ENCODE measurements at regions not wholly inside any gene's neighbourhood (a gene's known extent, or its start where the extent isn't known, plus 50 kb on each side); places are given as distances from the start of the nearest gene placed in this dataset.

GRCh38 chr6:77979204-77979603 lies 326.4 kb downstream of the MEI4 start:
- no peak for DNase-seq (ENCODE audit: low spot score)

DNA sequence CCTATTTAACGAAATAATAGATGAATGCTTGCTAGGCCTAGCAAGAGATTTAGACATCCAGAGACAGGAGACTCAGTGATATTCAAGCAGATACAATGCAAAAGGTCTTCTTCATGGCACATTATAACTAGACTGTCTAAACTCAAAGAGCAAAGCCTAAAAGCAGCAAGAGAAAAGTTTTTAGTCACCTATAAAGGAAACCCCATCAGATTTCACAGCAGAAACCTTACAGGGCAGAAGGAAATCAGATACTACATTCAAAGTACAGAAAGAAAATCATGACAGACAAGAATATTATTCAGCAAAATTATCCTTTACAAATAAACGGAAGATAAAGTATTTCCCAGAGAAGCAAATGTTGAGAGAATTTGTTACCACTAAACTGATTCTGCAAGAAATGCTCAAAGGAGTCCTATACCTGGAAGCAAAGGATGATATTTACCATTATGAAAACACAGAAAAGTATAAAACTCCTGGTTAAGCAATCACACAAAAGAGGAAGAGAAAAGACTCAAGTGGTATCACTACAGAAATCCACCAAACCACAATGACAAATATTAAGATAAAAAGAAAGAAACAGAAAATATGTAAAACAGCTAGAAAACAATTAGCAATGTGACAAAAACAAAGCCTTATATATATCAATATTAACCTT lies 333.7 kb downstream of the MEI4 start:
- DNase-seq (ENCODE audit: low spot score), result no peak

DNA sequence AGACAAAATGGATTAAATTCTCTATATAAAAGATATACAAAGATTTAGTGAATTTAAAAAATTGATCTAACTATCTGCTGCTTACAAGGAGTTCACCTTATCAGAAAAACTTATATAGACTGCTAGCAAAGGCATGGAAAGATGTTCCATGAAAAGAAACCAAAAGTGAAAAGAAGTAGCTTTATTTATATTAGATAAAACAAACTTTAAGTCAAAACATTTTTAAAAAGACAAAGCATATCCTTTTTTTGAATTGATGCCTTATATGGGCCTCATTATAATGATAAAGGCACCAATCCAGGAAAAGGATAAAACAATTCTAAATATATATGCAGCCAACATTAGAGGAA lies 334.2 kb downstream of the MEI4 start:
- DNase-seq (ENCODE audit: low spot score), result no peak

- no peak for DNase-seq (ENCODE audit: low spot score)
These were observed 357.3 kb downstream of the MEI4 start for GRCh38 chr6:78010130-78010529.

DNA sequence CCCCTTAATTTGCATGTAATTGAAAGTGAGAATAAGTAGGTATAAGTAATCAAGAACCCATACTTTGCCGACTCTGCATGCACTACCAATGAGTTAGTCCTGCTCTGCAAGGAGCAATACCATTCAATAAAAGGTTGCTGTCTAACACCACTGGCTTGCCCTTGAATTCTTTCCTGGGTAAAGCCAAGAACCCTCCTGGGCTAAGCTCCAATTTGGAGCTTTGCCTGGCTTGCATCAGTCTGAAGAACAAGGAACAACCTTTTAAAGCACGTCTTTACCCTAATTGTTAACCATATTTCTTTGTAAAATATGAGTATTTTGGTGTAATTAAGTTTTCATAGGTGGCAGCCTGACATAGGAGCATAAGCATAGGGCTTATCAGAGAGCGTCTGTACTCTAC lies 367.7 kb downstream of the MEI4 start:
- DNase-seq (ENCODE audit: low spot score), result no peak

DNA sequence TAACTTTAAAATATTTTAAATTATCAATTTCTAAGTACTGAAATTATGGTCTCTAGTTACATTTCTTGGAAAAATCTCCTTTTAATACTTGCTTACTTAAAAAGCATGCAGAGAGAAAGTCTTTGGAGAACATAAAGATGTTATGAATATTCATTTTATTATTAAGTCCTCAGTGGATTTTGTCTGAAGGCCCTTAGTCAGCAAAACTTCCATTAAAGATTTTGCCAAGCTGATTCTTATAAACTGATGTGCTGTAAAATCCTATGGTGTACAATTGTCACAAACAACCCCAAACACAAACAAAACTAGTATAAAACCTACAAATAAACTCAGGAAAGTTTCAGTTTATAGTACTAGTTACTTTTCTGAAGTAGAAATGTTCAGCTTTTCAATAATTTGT lies 372.7 kb downstream of the MEI4 start:
- no peak for DNase-seq (ENCODE audit: low spot score)

GRCh38 chr6:78031228-78031627 lies 378.4 kb downstream of the MEI4 start:
- DNase-seq (ENCODE audit: low spot score), result no peak

GRCh38 chr6:78059171-78059570 lies 406.3 kb downstream of the MEI4 start:
- no peak for DNase-seq (ENCODE audit: low spot score)

GRCh38 chr6:78062993-78063392 lies 410.2 kb downstream of the MEI4 start:
- no peak for DNase-seq (ENCODE audit: low spot score)

GRCh38 chr6:78076371-78076770 lies 423.5 kb downstream of the MEI4 start:
- DNase-seq (ENCODE audit: low spot score), result no peak

DNA sequence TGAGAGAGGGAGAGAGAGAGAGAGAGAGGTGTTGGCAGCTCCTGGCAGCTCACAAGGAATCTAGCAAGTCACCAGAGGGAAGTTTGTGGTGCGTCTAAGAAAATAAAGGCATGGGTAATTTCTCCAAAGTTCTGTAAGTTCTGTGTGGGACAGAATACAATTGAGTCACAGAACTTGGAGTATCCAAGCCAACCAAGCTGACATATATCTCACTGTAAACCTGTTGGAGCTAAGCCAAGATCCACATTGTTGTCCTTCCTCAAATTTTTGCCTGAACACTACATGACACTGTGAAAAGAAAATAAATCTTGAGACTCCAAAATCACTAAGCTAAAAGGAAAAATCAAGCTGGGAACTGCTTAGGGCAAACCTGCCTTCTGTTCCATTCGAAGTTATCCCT lies 436.7 kb downstream of the MEI4 start:
- no peak for DNase-seq (ENCODE audit: low spot score)

DNA sequence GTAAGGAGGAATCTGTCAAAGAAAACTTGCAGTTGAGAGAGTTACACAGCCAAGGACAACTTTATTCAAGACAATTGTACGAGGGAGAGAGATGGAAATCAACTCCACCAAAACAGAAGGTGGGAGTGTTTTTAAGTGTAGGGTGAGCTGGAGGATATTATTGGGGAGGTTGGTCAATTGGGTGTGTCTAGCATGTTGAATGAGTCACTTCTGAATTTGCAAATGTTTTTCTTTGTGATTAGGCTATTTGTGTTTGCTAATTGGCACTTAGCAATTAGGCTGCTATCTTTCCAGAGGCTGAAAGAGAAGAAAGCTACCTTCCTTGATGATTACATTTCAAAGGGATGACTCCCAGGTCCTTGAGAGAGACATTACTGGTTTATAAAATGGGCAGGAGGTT lies 441.1 kb downstream of the MEI4 start:
- no peak for DNase-seq (ENCODE audit: low spot score)

DNA sequence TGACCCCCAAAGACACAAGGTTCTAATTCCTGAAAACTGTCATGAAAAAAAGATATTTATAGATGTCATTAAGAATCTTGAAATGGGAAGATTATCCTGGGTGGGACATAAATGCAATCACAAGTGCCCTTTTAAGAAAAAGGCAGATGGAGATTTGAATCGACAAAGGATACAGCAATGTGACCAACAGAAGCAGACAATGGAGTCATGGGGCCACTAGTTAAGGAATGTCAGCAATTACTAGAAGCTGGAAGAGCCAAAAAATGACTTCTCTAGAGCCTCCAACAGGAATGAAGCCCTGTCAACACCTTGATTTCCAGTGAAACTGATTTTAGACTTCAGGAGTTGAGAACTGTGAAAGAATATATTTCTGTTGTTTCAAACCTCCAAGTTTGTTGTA lies 448.5 kb downstream of the MEI4 start:
- no peak for DNase-seq (ENCODE audit: low spot score)

GRCh38 chr6:78110641-78111040 lies 457.8 kb downstream of the MEI4 start:
- DNase-seq (ENCODE audit: low spot score), result no peak

- no peak for DNase-seq (ENCODE audit: low spot score)
These were observed 465.1 kb downstream of the MEI4 start for GRCh38 chr6:78117966-78118365.

GRCh38 chr6:78131521-78131920 lies 478.7 kb downstream of the MEI4 start:
- no peak for DNase-seq (ENCODE audit: low spot score)

- DNase-seq (ENCODE audit: low spot score), result no peak
These were observed 480.0 kb downstream of the MEI4 start for GRCh38 chr6:78132671-78133410.

DNA sequence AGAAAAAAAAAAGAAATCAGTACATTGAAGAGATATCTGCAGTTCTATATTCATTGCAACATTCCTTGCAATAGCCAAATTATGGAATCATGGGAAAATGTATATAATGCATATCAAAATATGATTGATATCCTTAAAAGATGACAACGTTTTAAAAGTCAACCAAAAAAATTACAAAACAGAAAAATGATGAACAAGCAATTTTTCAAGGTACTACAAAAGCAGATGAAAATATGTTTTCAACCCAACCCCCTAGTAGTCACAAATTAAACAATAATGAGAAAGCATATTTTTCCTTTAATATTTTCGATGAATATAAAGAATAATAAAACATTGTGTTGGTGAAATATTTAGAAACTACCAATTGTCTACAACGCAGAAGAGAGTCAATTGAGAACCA lies 497.6 kb downstream of the MEI4 start:
- no peak for DNase-seq (ENCODE audit: low spot score)

- no peak for DNase-seq (ENCODE audit: low spot score)
These were observed 501.1 kb downstream of the MEI4 start for GRCh38 chr6:78153976-78154375.

DNA sequence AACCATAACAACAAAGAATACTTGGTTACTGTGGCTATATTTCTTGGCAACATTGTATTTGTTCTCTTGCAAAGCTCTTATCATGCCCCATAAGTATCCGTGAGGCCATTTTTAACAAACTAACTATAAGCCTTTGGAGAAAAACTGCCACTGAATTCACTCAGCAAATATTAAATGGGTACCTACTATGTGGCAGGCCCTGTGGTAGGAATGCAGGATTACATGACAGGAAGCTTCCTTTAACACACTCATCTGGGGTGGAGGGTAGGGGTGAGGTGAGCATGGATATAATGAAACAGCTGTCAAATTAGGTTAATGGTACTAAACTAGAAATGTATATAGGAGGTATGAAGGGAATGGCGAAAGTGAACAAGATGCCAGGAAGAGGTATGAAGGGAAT lies 504.8 kb downstream of the MEI4 start:
- no peak for DNase-seq (ENCODE audit: low spot score)

DNA sequence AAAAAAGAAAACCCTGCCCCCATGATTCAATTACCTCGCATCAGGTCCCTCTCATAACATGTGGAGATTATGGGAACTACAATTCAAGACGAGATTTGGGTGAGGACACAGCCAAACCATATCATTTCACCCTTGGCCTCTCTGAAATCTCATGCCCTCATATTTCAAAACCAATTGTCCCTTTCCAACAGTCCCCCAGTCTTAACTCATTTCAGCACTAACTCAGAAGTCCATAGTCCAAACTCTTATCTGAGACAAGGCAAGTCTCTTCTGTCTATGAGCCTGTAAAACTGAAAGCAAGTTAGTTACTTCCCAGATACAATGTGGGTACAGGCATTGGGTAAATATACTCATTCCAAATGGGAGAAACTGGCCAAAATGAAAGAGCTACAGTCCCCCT lies 536.1 kb downstream of the MEI4 start:
- DNase-seq (ENCODE audit: low spot score), result no peak

DNA sequence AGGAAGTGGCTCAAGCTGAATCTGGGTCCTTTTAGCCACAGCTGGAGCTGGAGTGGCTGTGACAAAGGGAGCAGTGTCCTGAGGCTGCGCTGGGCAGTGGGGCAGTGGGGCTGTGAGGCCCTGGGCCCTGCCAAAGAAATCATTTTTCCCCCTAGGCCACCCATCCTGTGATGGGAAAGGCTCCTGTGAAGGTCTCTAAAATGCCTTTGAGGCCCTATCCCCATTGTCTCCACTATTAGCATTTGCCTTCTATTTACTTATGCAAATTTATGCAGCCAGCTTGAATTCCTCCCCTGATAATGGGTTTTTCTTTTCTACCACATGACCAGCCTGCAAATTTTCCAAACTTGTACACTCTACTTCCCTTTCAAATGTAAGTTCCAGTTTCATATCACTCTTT lies 539.2 kb downstream of the MEI4 start:
- DNase-seq (ENCODE audit: low spot score), result no peak

DNA sequence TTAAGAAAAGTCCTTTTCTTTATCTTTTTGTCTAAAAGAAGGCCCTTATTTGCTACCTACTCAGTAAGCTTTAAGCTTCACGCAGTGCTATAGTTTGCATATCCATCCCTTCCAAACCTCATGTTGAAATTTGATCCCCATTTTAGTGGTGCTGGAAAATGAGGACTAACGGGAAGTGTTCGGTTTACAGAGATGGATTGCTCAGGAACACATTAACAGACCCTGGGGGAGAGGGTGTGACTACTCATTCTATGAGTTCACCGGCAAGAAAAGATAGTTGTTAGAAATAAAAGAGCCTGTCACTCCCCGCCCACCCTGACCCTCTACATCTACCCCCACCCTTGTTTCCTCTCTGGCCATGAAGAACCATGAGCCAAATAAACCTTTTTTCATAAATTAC lies 546.2 kb downstream of the MEI4 start:
- no peak for DNase-seq (ENCODE audit: low spot score)
